CD4-positive, alpha-beta T cell treated with Interleukin-21 for 1 hour (primary cell): ENCODE measurements at regions not wholly inside any gene's neighbourhood (a gene's known extent, or its start where the extent isn't known, plus 50 kb on each side); places are given as distances from the start of the nearest gene placed in this dataset.
"Not testable (repeated sequence)": the region's sequence is repeated elsewhere in the genome, so short reads cannot be mapped to it uniquely, and the experiment has no call there.

ENCODE experiments used
- DNase-seq: peaks from one replicate; pipeline ENCODE4 v3.0.0-alpha.2; 2020

- DNase-seq, result no peak
Measured at GRCh38 chr7:85392789-85393188, 205.9 kb upstream of the SEMA3D start.

GRCh38 chr7:85392326-85392725, 205.5 kb upstream of the SEMA3D start:
- DNase-seq, result no peak

DNA sequence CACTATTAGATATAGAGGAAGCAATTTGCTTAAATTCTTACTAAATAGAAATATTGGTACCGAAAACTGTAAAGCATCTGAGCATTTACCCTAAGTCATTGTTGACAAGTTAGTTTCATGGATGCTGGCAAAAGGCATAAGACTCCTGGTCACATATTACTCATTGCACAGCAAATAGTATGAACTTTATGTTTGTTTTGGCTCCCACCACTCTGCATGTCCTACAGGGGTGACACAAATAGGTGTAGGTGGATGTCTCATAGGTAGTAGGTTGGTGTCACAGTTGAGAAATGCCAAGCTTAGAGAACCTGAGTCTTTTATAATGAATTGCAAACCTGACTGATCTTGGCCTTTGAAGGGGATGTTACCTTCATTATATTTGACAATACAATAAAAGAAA, 199.6 kb upstream of the SEMA3D start:
- no peak for DNase-seq

DNA sequence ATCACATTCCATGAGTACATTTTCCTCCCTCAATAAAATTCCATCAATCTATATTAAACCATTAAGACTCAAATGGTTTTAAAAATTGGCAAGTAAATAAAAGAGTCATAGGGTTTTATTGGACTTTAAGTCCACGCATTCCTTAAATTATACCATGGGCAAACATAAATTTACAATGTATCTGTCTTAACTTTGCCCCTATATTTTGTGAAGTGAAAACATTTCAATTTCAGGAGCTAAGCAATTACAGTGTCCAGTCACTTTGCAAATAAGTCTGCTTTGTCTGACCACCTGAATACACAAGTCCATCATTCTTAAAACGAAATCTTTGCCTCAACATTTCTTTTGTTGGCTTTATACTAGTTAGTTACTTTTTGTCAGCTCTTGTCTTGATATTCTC, 197.5 kb upstream of the SEMA3D start:
- no peak for DNase-seq

GRCh38 chr7:85381212-85381611, 194.4 kb upstream of the SEMA3D start:
- no peak for DNase-seq

- DNase-seq, result no peak
Measured at GRCh38 chr7:85376589-85376988, 189.7 kb upstream of the SEMA3D start.

DNA sequence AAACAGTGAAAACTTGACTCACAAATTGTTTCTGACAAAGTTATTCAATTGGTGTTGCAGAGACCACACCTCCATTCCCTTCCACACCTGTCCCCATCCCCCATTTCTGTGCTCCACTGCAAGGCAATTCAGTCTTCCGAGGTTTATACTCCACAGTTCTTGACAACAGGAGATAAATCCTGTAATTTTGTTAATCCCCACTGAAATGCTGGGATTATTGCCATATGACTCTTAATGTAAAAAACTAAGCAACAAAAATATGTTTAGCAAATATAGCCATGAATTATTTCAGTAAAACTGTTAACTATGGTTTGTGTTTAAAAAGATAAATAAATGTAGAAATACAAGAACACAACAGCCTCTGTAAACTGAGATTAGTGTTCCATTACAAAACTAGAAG, 170.1 kb upstream of the SEMA3D start:
- no peak for DNase-seq

GRCh38 chr7:85343484-85343883, 156.6 kb upstream of the SEMA3D start:
- DNase-seq, result no peak

DNA sequence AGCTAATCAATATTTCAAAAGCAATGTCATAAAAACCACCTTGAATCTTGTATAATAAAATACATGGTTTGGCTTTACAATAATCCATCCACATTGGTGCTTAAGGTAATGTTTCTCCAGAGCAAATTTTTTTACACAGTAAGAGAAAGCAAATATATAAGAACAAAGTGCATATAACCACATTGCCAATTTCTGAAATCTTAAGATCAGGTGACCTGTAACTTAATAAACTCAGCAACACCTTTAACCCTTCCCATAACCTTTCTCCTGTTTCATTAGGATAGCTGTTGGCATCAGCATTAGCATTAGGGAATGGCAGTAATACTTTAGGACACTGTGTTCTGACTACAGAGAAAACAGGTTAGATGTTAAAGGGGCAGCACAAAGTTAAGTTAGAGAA, 155.9 kb upstream of the SEMA3D start:
- DNase-seq, result no peak

DNA sequence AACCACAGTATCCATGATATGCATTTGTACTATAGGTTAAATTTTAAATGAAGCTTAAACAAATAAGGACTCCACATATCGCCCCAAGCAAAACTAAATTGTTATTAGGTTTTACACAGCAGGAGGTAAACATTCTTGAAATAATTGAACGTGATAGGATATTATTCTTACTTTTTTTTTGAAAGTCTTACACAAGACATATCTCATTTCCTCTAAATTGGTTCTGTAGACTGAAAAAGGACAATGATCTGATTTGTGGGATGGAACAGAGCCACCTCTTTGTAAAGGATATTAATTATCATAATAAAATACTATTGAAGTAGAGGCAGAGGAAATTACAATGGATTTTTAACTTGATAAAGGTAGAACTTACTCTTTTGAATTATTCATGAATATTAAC, 155.1 kb upstream of the SEMA3D start:
- DNase-seq, result no peak

GRCh38 chr7:85341121-85341520, 154.3 kb upstream of the SEMA3D start:
- no peak for DNase-seq

DNA sequence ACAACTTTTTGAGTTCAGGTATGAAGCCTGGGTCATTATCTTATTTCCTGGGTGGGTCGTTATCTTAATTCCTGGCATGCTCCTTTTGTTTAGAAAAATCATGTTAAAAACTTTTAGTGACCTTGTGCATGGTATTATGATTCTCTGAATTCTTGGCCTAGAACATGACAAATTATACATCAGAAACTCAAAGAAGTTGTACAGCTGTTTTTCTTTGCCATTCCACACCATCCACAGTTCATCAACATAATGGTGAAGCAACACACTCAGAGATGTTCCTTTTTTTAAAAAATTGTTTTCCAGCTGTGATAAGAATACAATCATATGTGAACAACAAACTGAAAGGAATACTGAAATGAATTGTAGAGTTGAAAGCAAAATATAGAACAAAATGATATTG, 149.2 kb upstream of the SEMA3D start:
- DNase-seq, result no peak

DNA sequence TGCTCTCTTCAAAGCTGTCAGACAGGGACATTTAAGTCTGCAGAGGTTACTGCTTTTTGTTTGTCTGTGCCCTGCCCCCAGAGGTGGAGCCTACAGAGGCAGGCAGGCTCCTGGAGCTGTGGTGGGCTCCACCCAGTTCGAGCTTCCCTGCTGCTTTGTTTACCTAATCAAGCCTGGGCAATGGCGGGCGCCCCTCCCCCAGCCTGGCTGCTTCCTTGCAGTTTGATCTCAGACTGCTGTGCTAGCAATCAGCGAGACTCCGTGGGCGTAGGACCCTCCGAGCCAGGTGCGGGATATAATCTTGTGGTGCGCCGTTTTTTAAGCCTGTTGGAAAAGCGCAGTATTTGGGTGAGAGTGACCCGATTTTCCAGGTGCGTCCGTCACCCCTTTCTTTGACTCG, 148.3 kb upstream of the SEMA3D start:
- DNase-seq, result not testable (repeated sequence)

DNA sequence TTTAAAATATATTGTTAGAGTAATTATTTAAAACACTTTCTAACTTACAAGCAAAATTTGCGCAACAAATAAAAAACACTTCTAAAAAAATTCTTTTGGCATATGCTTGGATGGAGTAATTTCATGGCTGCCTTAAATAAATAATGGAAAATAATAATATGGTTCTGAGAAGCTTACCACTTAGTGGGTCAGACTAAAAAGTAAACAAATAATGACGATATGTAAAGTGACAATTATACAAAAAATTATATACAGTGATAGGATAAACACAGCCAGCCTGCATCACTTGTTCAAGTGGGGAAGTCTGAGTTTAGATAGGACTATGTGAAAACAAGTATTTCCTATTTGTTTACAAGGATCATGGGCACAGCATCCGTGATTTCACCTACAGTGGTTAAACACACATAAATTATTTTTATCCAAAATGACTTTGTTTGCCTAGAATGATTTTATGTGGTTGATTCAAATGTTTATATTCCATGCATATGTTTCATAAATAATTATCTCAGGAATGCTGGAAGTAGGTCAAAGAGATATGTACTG, 141.7 kb upstream of the SEMA3D start:
- DNase-seq, result no peak

- DNase-seq, result no peak
Measured at GRCh38 chr7:85324145-85324799, 137.4 kb upstream of the SEMA3D start.

GRCh38 chr7:85322252-85322651, 135.4 kb upstream of the SEMA3D start:
- no peak for DNase-seq

DNA sequence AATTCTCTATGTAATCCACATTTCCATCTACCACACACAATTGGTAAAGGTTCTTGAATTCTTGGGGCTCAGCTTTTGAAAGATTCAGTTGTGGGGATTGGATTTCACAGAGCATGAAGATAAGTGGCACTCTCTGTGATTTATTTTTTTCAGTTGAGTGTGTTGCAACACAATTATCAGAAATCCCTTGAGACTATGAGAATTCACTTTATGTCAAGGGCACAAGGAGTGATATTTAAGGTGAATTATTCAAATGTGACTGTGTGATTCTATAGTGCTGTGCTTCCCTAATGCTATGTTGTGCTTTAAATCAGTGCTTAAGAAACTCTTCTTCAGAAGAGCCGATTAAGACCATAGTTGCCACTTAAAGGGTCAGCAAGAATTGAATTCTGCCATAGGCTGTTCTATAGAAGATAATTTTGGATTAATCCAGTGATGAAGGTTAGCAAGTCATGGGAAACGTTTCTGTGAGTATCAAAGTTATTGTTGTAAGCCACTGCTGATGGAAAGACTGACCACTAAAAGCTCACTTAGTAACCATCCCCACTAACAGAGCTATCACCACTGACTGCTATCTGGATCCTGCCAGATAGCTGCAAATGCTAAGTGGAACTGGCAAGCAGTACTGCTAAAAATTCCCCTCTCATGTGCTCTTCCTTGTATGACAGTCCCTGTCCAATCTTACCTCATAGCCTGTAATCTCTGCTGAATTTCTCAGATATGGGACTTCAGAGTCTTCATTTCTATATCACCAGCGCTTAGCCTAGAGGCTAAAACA, 134.0 kb upstream of the SEMA3D start:
- no peak for DNase-seq

GRCh38 chr7:85316489-85316888, 129.6 kb upstream of the SEMA3D start:
- no peak for DNase-seq

DNA sequence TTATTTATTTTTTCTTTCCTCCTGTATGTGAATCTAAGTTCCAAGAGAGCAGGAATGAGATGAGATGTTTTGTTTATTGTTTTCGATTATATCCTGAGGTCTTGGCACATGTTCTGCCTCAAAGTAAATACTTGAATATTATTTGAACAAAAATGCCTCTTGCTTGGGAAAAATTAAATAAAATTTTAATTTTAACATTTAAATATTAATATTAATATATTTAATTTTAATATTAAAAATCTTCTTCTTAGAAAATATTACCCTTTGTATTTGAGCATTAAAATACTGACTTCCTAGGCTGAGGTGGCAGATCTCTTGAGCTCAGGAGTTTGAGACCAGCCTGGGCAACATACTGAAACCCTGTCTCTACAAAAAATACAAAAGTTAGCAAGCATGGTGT, 123.4 kb upstream of the SEMA3D start:
- DNase-seq, result no peak

DNA sequence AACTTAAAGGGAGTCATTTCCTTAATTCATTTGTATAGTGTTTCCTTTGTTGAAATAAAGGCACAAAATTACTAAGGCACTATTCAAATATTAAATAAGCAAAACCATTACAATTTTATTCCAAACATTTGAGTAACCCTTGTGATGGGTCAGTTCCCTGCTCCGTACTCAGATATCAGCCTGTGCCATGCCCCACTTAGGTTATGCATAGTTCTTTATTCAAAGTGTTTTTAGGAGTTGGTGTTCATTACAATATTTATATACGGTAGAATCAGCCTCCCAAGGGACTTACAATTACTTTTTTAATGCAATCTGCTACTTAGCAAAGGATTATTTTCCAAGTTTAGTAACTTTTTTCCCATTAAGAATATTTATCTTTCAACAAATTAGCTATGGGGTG, 119.3 kb upstream of the SEMA3D start:
- DNase-seq, result no peak

DNA sequence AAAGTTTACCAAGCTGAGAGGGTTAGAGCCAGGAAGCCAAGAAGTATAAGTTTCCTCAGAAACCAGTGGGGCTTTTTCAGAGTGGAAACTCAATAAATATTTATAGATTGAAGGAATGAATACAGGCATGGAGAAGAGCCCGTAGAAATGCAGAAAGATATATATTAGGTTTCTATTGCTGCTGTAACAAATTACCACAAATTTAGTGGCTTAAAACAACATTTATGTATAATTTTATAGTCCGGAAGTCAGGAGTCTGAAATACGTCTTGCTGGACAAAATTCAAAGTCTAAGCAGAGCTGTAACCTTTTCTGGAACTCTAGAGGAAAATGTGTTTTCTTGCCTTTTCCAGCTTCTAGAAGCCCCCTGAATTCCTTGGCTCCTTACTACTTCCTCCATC, 107.3 kb upstream of the SEMA3D start:
- no peak for DNase-seq

- no peak for DNase-seq
Measured at GRCh38 chr7:85292908-85293576, 106.2 kb upstream of the SEMA3D start.

DNA sequence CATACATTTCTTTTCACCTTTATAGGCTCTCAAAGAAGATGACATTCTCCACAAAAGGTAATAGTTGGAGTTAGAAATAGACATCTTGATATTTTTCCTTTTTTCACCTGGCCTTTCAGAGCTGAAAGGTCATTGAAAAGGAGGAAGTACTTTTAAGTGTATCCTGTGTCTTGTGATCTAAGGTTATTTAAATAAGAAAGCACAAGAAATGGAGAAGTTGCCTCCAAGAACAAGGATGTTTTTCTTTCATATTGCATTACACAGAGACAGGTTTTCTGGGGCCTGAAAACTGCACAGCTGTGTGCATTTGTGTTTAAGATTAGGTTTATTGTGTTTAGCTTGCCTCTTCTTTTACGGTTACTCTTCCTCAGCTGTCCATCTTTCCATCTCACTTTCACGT, 103.4 kb upstream of the SEMA3D start:
- no peak for DNase-seq

DNA sequence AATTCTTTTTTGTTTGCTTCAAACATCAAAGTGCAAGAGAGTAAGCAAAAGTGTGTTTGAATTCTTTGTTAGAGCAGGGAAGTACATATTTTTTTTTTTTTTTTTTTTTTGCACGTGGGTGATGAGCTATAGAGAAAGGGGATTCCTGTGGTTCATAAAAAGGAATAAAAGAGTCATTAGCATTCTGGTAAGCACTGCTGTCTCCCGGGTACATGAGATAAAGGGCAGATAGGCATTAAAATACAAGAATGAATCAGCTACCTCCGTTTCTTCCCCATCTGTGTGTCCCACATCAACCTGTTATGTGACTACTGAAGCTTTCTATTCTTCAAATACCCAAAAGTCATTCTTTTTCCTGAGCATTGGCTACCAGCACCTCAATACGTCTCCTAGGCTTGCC, 102.4 kb upstream of the SEMA3D start:
- DNase-seq, result no peak
